Stimulated activated CD4-positive, alpha-beta T cell treated with anti-CD3 and anti-CD28 coated beads, Interleukin-2, amount 100 ng/mL, for 48 hours (primary cell): ENCODE measurements at regions not wholly inside any gene's neighbourhood (a gene's known extent, or its start where the extent isn't known, plus 50 kb on each side); places are given as distances from the start of the nearest gene placed in this dataset.
"Not testable (repeated sequence)": the region's sequence is repeated elsewhere in the genome, so short reads cannot be mapped to it uniquely, and the experiment has no call there.

Source experiments
- DNase-seq, 2 donors: peaks; one replicate each; pipeline ENCODE4 v3.0.0-alpha.2; 2020

- not testable (repeated sequence) for DNase-seq
These were observed 847.7 kb upstream of the CDH6 start for GRCh38 chr5:30345539-30346345.

DNA sequence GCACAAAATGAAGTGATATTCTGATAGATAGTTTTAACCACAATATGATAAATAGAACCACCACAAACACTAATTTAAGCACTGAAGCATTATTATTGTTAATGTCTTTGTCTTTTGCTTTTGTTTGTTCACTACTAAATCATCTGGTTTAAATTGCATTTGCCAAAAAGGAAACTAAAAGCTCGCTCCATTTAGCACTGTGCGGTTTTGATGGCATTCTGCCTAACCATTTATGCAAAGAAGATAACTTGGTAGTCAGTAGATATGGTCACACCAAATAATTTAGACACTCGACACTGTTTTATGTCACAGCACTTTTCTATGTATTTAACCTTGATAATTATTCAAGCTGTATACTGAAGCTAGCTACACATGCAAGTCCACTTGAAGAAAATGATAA is 849.8 kb upstream of the CDH6 start:
- DNase-seq: no peak

DNA sequence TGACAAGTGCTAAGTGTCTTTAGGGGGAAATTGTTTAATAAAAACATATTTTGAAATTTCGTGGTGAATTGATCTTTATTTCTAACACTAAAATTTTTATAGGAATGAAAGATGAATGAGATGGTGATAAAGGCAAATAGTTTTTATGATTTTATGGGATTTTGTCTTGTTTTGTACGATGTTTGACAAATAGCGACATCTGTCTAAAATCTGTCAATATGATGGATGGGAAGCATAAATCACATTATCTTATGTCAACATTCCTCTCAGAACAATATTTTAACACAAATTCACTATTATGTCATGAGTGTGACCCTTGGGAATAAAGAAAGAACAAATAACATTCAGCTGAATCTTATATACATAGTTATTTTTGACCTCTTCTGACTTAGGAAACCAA is 852.0 kb upstream of the CDH6 start:
- no peak for DNase-seq

- DNase-seq: no peak
These were observed 856.4 kb upstream of the CDH6 start for GRCh38 chr5:30337084-30337573.

- no peak for DNase-seq
These were observed 862.0 kb upstream of the CDH6 start for GRCh38 chr5:30331534-30331933.

DNA sequence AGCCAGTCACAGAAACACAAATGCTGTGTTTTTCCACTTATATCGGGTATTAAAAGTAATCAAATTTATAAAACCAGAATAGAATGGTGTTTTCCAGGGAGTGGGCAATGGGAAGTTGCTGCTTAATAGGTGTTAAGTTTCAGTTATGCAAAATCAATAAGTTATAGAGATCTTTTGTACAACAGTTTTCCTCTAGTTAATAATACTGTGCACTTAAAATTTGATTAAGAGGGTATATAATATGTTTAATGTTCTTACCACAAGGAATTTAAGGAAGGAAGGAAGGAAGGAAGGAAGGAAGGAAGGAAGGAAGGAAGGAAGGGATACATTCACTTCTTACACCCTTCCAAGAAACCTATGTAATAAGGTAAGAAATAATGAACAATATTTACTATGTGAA is 867.7 kb upstream of the CDH6 start:
- DNase-seq: no peak

- no peak for DNase-seq
These were observed 869.4 kb upstream of the CDH6 start for GRCh38 chr5:30324083-30324482.

GRCh38 chr5:30287890-30288289 is 905.6 kb upstream of the CDH6 start:
- no peak for DNase-seq

DNA sequence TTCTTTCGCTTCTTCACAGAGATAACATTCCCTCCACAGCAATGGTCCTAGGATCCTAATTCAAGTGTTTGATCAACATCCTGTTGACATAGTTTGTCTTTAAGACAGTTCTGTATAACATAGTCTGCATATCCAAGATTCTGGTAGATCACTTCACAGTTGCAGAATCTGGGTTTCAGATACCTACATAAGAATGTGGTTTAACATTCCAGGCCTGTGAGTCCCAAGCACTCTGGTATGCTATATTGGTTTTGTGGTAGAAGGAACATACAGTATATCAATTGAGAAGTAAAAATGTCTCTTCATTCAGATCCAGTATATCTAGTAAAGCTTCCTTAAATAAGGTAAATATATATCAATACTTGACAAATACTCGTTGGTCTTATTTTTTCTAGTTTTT is 914.2 kb upstream of the CDH6 start:
- DNase-seq: no peak

- DNase-seq: no peak
These were observed 926.5 kb upstream of the CDH6 start for GRCh38 chr5:30267026-30267425.

DNA sequence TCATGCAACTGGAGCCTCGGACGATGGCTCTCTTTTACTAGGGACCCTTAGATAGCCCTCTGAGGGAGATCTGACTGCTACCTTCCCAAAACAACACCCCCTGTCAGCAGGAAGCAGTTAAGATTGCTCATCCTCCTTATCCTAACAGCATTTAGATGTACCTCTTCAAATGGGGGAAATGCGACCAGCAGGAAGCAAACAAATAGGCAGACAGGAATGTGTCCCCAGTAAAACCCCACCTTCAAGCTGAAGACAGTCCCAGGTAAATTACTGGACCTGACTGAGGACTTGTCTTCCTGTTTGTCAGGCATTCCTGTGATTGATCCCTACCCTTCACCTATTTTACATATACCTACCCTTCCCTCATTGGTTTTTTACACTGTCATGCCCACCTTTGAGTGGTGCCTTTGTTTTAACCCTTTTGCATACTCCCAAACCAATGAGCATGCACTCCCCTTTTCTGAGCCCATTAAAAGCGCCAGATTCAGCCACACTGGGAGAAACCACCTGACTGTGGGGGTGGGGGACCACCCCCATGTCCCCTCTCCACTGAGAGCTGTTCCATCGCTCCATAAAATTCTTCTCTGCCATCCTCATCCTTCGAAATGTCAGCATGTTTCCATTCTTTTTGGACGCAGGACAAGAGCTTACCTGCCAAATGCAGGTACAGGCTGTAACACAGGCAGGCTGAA is 954.0 kb upstream of the CDH6 start:
- no peak for DNase-seq

DNA sequence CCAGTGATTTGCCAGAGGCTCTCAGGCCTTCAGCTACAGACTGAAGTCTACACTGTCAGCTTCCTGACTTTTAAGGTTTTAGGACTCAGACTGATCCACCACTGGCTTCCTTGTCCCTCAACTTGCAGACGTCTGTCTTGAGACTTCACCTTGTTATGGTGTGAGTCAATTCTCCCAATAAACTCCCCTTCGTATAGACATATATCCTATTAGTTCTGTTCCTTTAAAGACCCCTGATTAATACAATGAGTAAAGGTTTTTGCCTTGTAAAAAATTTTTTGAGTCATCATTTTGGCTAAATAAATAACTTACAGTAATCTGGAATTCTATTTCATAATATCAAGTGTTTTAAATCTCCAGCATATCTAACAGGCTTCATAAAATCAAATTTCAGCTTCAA is 956.3 kb upstream of the CDH6 start:
- no peak for DNase-seq

DNA sequence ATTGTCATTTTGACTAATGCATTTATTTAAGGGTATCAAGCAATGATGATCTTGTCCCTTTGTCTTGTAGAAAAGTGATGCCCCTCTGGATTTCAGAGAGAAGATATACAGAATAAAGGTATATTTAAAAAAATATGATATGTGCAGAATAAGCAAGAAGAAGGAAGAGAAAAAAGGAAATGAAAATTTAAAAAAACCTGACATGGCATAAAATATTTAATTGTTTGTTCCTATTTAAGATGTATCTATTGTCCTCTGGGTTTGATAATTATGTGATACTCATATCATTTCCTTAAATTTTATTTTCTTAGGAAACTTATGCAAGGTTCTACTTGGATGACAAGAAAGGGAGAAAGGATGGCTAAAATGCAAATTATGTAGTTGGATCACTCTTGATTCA is 983.7 kb upstream of the CDH6 start:
- no peak for DNase-seq

DNA sequence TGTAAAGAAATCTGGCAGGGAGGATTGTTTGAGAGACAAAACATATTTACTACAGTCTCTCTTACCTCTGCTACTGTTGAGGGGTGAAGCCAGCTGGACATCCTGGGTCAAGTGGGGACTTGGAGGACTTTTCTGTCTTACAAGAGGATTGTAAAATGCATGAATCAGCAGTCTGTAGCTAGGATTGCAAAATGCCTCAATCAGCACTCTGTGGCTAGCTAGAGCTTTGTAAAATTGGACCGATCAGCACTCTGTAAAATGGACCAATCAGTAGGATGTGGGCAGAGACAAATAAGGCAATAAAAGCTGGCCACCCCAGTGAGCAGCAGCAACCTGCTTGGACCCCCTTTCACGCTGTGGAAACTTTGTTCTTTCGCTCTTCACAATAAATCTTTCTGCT is 995.8 kb upstream of the CDH6 start:
- no peak for DNase-seq

- DNase-seq: no peak
These were observed 998.5 kb upstream of the CDH6 start for GRCh38 chr5:30195036-30195435.

- no peak for DNase-seq
These were observed 998.9 kb upstream of the CDH6 start for GRCh38 chr5:30194595-30194994.

- DNase-seq: no peak
These were observed 1009.7 kb upstream of the CDH6 start for GRCh38 chr5:30183795-30184194.

DNA sequence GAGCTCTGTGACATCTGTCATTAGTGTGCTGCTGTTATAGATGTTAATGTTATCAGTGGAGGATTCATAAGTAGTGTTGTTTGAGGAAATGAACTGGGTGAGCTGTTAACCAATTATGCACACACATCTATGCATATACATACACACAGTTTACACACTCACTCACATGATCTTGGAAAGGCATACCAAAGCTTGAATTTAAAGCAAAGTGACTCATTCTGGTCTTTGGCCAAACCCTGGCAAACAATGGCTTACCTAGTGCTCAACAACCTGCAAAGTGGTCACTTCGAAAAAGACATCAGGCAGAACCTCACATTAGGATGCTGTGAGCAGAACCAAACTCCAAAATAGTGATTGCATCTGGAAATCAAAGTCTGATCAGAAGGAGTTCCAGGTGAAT is 1037.3 kb upstream of the CDH6 start:
- no peak for DNase-seq

GRCh38 chr5:30152431-30152830 is 1041.1 kb upstream of the CDH6 start:
- DNase-seq: no peak

- no peak for DNase-seq
These were observed 1043.3 kb upstream of the CDH6 start for GRCh38 chr5:30150231-30150630.

DNA sequence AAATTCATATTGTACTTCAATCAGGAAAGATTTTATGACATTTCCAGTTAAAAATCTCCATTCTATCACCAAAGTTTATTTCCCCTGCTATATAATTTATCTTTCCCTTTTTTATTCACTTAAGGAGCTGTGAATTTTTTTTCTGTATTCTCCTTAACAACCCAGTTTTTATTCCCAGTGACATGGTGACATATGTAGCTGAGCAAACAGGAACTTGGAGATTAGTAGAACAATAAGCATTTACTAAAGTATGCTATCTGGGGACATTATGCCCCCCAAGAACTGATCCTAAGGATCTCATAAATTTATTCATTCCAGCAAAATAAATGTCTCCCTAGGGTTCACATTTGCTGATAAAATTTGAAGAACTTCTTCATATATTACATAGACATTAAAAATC is 1044.0 kb upstream of the CDH6 start:
- DNase-seq: no peak

DNA sequence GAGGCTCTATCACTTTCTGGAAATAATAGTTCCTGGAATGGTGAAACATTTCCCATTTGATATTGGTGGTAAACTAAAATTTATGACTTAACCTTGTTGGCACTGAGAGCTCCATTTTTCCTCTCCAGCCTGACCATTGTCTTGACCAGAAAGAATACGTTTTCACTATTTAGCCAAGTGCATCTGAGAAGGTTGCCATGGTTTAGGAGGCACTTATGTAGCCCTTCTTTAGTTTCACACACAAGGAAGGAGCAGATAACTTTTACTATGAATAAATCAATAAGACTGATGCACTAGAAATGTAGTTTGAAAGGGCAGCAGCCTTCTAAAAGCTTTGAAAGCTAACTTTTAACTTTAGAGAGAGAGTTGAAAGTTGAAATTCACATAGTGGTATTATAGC is 1045.5 kb upstream of the CDH6 start:
- no peak for DNase-seq

DNA sequence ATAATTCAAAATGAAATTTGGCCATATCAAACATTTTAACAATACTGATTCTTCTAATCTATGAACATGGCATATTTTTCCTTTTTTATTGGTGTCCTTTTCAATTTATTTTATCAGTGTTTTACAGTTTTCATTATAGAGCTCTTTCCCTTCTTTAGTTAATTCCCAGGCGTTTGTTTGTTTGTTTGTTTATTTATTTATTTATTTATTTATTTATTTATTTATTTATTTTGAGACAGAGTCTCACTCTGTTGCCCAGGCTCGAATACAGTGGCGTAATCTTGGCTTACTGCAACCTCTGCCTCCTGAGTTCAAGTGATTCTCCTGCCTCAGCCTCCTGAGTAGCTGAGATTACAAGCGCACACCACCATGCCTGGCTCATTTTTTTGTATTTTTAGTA is 1049.4 kb upstream of the CDH6 start:
- DNase-seq: not testable (repeated sequence)

GRCh38 chr5:30142432-30142831 is 1051.1 kb upstream of the CDH6 start:
- DNase-seq: no peak

DNA sequence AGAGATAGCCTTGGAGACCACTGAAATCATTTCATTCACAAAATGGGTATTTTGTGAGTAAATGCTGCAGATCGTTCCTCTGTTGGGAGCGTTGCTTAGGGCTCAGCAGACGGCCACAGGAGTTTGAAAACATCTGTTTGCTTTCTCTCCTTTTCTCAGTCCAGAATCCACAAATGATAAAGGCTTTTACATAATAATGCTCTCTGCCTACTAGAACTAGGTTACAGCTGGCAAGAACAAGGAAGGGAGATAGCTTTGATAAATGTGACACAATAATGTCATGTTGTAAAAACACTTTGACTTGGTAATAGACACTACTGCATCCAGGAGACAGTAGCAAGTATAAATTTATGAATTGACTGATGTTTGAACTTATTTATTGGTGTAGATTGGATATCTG is 1072.4 kb upstream of the CDH6 start:
- DNase-seq: no peak
